ENCODE measurements at regions not wholly inside any gene's neighbourhood (a gene's known extent, or its start where the extent isn't known, plus 50 kb on each side); places are given as distances from the start of the nearest gene placed in this dataset.

- no peaks in the 10 kb centered on the region for H4K20me1 ChIP-seq (ENCODE audit: low read depth)
- peaks cover 13% of the 10 kb centered on the region for H3K4me1 ChIP-seq
- no peak overlapping the region for H3K4me3 ChIP-seq
- no peak overlapping the region for H3K9ac ChIP-seq
- Mint-ChIP-seq H3K36me3 (no peaks in the 10 kb centered on the region), H3K4me3 (no peak overlapping the region), H3K27ac (no peak overlapping the region), H3K9me3 (peaks cover 8% of the 10 kb centered on the region), H3K4me1 (peaks cover 6% of the 10 kb centered on the region), H3K27me3 (ENCODE audit: insufficient read depth, low read depth) (peaks cover 4% of the 10 kb centered on the region)
- H2AFZ ChIP-seq (replicated peaks): no peak overlapping the region
- no peaks in the 10 kb centered on the region for H3K79me2 ChIP-seq (ENCODE audit: low read depth)
- TF ChIP-seq EZH2phosphoT487 (IDR thresholded peaks at IDR 0.05) (no peak), EZH2 (IDR thresholded peaks at IDR 0.05) (no peak)
- TF ChIP-seq, protein P1, sequence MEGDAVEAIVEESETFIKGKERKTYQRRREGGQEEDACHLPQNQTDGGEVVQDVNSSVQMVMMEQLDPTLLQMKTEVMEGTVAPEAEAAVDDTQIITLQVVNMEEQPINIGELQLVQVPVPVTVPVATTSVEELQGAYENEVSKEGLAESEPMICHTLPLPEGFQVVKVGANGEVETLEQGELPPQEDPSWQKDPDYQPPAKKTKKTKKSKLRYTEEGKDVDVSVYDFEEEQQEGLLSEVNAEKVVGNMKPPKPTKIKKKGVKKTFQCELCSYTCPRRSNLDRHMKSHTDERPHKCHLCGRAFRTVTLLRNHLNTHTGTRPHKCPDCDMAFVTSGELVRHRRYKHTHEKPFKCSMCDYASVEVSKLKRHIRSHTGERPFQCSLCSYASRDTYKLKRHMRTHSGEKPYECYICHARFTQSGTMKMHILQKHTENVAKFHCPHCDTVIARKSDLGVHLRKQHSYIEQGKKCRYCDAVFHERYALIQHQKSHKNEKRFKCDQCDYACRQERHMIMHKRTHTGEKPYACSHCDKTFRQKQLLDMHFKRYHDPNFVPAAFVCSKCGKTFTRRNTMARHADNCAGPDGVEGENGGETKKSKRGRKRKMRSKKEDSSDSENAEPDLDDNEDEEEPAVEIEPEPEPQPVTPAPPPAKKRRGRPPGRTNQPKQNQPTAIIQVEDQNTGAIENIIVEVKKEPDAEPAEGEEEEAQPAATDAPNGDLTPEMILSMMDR (IDR thresholded peaks at IDR 0.05): no peak
- H3K9me3 ChIP-seq (ENCODE audit: low read depth): no peaks in the 10 kb centered on the region
- H3F3A ChIP-seq (ENCODE audit: low read depth): no peaks in the 10 kb centered on the region
- no peak overlapping the region for H3K4me2 ChIP-seq
- no peak overlapping the region for H3K27ac ChIP-seq
- H3K36me3 ChIP-seq: no peaks in the 10 kb centered on the region
- no peaks in the 10 kb centered on the region for H3K27me3 ChIP-seq
- no peak for DNase-seq (ENCODE audit: low spot score)
These were observed 49.7 kb upstream of the USP3 start for GRCh38 chr15:63454503-63455211.

Measured in neural progenitor cell (in vitro differentiated cells).